Stimulated activated CD8-positive, alpha-beta memory T cell treated with anti-CD3 and anti-CD28 coated beads, Interleukin-4, amount 100 ng/mL, for 1 hour (primary cell): ENCODE measurements at regions not wholly inside any gene's neighbourhood (a gene's known extent, or its start where the extent isn't known, plus 50 kb on each side); places are given as distances from the start of the nearest gene placed in this dataset.

Source experiments
- DNase-seq, 2 donors: peaks; one replicate each; pipeline ENCODE4 v3.0.0-alpha.2; 2020; ENCODE audit warnings: low read depth in 2 of 2, low spot score in 1 of 2

DNA sequence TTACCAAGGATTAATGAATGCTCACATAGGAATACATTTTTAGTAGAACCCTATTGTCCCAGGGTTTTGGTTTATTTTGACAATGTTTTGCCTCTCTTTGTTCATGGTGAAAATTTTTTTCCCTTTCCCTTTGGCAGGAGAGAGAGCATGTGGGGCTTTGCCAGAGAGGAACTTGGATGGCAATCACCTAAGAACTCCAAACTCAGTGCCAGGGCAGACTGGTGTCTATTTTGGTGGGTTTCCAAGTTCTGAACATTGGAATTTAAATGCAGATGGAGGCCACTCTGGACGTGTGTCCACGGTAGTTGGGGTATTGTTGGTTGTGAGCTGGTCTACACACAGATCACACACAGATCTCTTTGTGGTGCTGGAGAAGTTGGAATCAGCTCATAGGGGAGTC is 2091.1 kb upstream of the PIK3C3 start:
- DNase-seq, result no peak

- no peak for DNase-seq
These were observed 2092.7 kb upstream of the PIK3C3 start for GRCh38 chr18:39862341-39862740.

DNA sequence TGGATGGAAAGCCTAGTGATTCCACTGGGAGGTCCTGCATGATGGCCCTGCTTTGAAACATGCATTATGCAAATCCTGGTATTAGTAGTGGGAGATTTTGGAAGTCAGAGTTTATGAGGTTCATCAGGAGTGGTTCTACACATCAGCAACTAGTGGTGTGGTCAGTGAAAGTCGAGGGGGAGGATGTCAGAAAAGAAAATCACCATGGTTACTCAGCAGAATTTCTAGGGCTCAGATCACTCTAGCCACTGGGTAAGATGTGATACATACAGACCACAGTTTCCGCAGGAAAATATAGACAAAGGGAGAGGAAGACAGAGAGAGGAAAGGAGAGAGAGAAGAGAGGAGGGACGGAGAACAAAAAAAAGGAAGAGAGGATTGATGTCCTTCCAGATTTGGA is 2100.7 kb upstream of the PIK3C3 start:
- DNase-seq, result no peak

DNA sequence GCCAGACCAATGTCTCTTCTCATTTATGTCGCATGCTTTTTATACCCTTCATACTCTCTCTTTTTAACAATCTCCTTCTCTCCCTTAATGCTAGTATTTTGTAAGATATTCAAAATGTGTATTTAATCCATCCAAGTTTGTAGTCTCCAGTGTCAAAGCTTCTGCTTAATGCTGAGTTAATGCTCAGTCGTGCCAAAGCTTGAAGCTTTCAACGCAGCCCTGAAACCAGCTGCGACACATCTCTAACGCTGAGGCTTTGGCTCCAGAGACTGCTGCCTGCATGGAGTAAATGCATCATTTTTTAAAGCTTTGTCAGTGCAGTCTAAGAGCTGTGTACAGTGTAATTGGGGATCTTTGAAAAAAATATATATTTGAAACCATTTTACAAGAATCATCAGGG is 2108.8 kb upstream of the PIK3C3 start:
- DNase-seq, result no peak

DNA sequence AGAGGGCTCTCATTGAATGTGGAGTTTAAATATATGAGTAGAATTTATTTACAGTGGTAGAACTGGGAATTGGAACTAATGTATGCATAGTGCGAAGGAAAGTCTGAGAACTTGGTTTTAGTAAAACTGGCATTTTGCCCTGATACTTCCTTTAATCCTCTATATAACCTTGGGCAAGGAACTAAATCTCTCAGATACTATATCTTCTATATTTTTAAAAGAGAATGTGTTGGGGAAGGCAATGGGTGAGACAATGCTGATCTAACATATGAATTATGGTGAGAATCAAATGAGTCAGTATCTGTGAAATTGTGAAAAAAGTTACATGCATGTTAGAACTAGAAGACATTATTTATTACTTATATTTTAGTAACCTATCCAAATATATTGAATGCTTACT is 2109.4 kb upstream of the PIK3C3 start:
- DNase-seq, result no peak

- DNase-seq, result no peak
These were observed 2109.9 kb upstream of the PIK3C3 start for GRCh38 chr18:39845106-39845505.

DNA sequence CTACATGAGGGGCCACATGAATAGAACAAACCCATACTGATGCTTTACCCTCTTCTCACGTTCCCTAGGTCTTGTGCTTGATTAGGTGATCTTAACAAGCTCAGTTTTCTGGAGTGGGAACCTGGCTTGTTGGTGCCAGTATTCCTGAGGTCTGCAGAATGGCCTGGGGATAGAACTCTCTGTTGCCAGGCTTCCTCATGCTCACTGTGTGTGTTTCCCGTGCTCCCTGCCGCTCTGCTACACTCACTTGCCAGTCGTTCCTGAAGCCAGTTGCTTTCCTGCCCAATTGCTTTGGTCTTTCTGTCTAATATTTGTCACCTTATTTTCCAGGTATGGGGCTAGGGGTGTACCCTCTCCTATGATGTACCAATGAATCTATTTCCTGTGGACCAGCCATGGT is 2111.5 kb upstream of the PIK3C3 start:
- DNase-seq, result no peak

DNA sequence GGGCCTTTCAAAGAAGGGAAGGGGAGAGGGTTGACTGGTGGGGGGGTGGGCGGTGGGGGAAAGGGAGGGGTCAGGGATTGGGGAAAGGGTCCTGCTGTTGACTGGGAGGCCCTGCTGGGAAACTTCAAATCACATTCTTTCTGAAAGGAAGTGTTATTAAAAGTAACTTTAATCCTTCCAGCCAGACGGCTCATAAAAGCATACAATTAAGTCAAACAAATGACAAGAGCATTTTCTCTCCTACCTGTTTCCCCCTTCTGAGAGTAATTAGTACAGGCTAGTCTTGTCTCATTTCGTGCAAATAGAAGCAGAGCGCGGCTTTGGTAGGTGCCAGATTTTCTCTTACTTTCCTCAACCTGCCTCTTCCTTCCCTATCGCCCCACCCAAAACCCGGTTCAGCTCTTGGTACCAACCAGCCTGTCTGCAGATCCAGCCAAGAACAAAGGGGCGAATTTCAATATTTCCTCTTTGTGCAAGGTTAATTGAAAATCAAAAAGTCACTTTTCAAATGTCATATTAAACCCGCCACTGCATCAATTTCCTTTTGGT is 2112.6 kb upstream of the PIK3C3 start:
- no peak for DNase-seq

DNA sequence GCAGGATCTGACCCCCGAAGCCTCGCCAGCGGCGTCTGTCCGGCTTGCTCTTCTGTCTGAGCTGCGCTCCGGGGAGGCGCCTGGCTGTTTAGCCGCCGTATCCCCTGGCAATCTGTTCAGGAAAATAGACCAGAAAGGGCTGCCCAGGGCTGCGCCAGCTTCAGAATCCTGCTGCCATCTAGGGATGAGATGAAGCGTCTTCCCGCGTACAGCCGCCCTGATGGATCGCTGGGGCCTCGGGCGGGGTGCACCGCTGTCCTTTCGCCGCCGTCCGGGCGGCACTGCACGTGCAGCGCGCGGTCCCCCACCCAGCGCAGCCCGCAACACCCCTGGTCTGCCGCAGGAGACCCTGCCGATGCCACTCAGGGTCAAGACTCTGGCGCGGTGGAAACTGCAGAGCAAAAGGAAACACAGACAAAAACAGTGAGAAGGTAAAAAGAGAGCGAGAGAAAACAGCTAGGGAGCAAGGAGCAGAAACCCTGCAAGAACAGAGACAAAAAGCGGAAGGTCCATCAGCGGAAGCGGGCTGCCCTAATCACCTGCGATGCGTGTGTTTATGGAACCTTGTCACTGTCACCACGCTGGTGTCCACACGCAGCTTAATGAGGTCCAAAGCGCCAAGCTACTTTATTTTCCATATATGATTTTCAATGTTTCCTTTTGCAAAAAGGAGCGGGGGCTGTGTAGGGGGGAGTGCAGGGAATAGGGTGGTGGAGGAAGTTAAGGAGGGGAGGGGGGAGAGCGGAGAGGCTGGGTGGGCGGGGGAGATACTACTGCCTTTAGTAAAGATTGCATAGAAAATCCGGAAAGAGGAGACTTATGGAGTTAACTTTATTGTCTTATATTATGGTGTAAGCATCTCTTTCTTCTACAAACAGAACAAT is 2113.3 kb upstream of the PIK3C3 start:
- DNase-seq, result no peak

DNA sequence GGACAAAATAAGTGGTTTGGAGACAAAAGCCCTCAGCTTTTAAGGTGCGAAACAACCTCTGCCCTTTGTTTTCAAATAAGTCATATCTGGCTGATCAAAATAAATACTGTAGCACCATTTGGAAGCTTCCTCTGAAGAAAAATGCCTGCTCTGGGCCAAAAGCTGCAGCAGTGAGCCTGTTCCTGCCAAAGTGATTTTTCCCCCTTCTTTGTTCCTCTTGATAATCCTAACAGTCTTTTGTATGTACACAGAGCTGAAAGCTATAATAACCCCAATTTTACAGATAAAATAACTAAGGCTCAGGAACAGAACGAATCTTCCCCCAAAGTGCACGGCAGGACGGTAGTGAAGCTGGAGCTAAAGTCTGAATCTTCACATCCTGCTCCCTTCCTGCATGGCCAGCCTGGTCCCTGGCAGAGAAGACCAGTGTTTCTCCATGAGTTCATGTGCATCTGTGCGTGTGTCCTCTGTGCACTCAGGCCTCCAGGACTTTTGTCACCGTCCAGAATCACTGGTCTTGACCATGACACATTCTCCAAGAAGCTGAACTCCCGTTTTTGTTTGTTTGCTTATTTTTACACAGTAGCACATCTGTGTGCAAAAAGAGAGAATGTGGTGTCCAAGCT is 2114.1 kb upstream of the PIK3C3 start:
- DNase-seq, result no peak

- no peak for DNase-seq
These were observed 2114.6 kb upstream of the PIK3C3 start for GRCh38 chr18:39840406-39840805.

GRCh38 chr18:39839782-39840181 is 2115.3 kb upstream of the PIK3C3 start:
- DNase-seq, result no peak

DNA sequence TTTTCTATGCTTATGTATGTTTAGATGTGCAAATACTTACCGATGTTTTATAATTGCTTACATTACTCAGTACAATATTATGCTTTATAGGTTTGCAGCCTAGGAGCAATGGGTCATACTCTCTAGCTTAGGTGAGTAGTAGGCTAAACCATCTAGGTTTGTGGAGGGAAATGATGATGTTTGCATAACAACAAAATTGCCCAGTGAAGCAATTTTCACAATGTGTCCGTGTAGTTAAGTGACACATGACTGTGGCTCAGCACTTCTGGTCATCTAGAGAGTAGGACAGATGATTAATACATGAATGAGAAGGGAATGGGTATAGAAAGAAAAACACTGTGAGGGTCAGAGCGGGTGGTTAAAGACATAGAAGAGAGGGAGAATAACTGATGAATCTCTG is 2116.2 kb upstream of the PIK3C3 start:
- no peak for DNase-seq

DNA sequence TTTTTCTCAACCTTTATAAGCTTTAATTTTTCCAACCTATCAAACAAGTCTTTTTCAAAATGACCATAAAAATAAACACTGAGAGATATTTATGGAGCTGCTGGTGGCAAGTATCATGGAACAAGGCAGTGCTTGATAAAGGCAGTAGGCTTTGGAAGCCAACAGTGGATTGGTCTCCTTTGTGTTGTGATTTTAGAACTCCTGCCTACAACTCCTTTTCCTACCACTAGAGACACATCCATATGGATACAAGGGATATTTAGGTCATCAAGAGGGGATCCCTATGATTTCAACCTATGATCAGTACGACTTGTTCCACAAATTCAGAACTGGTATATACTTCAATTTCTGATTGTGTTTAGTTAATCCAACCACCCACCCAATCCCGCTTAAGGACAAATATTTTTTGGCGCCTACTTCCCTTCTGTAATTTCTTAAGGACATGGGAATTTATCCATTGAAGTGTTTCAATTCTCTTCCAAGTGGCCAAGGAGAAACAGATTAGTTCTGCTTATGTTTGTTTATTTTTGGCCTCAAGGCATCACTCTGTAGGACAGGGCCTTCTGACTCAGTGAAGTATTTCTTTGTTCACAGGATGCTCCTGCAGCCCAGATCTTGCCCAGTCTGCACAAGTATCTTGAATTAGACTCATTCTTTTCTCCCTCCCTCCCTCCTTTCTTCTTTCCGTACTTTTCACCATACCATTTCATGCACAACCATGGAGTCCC is 2119.6 kb upstream of the PIK3C3 start:
- no peak for DNase-seq

DNA sequence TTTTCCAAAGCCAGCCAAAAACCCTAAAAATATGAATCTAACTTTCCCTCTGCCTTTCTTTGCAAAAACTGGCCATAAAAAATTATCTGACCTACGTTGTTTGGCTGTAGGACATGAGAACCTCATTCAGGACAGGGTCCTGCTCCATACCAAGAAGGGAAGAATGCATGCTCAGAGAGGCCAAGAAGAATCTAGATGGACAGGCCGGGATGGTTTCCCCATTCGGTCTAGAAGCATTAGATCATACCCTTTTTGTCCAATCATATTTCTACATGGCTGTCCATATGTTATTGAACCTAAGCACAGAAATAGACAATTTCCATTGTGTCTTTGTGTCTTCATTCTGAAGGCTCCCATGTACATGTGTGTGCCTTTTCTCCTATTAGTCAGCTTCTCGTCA is 2120.4 kb upstream of the PIK3C3 start:
- DNase-seq, result no peak

- no peak for DNase-seq
These were observed 2129.4 kb upstream of the PIK3C3 start for GRCh38 chr18:39825485-39826150.

GRCh38 chr18:39806525-39806924 is 2148.5 kb upstream of the PIK3C3 start:
- DNase-seq, result no peak

- DNase-seq, result no peak
These were observed 2149.8 kb upstream of the PIK3C3 start for GRCh38 chr18:39805218-39805617.

- DNase-seq, result no peak
These were observed 2152.3 kb upstream of the PIK3C3 start for GRCh38 chr18:39802648-39803229.

GRCh38 chr18:39801848-39802247 is 2153.2 kb upstream of the PIK3C3 start:
- DNase-seq, result no peak

DNA sequence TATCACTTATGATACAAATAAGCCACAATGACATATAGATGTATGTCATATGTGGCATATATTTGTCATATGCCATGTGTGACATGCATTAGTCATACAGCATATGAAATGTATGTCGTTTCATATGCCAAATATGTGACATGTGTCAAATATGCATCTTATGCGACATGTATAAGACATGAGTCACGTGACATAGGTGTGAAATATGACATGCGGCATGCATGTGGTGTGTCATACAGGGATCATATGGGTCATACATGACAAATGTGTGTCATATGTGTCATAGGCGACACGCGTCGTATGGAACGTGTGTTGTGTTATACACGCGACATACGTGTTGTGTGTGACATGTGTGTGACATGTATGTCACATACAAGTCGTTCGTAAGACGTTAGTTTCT is 2154.0 kb upstream of the PIK3C3 start:
- no peak for DNase-seq
